T-cell (primary cell): ENCODE measurements at regions not wholly inside any gene's neighbourhood (a gene's known extent, or its start where the extent isn't known, plus 50 kb on each side); places are given as distances from the start of the nearest gene placed in this dataset.

Source experiments
- ATAC-seq, 4 experiments: fragments of 200-7000 bp in 3 of 4; fragments of 150-1000 bp in 1 of 4; cut with Tn5 transposase; replicated peaks in 1 of 4; 1 replicate in 3 of 4; 2 replicates in 1 of 4; pipeline ENCODE4 v1.10.0; 2021; ENCODE audit warnings: moderate library complexity in 3 of 4, mild to moderate bottlenecking in 2 of 4, moderate number of reproducible peaks in 1 of 4
- CTCF ChIA-PET, 2 donors: fragments of 300-600 bp; sonication (Branson Sonifier 250); formaldehyde crosslinking; loops; one replicate each; lab custom pipeline; 2022; ENCODE audit warnings: antibody characterized with exemption in 2 of 2; lab: Charles Lee
- POLR2A ChIA-PET, 2 donors: fragments of 300-600 bp; sonication (Branson Sonifier 250); formaldehyde crosslinking; loops; one replicate each; lab custom pipeline; 2022; ENCODE audit warnings: antibody characterized with exemption in 2 of 2; lab: Charles Lee
- DNase-seq, 35 experiments: peaks; one replicate each; pipeline versions ENCODE4 v3.0.0 to v3.0.0-alpha.2; 2013 to 2023
- H3K27ac ChIP-seq: one replicate; pipeline ENCODE4 v1.5.1; 2013; ENCODE audit warnings: low read length
- H3K27me3 ChIP-seq, 2 experiments: replicated peaks in 1 of 2; 1 replicate in 1 of 2; 2 replicates in 1 of 2; pipeline versions ENCODE4 v1.6.1 to v1.7.0; 2013; ENCODE audit warnings: low read length in 1 of 2, mixed read lengths in 1 of 2; ENCODE audit not compliant: control insufficient read depth in 2 of 2, insufficient read depth in 2 of 2; ENCODE audit errors: extremely low read depth in 1 of 2
- H3K36me3 ChIP-seq, 2 donors: 1 replicate in 1 of 2; 2 replicates in 1 of 2; pipeline versions ENCODE4 v1.6.1 to v1.7.0; 2013; ENCODE audit warnings: low read length in 1 of 2; ENCODE audit not compliant: control insufficient read depth in 2 of 2, insufficient read depth in 1 of 2; ENCODE audit errors: extremely low read depth in 1 of 2
- H3K4me1 ChIP-seq, 2 experiments: 1 replicate in 1 of 2; 2 replicates in 1 of 2; pipeline versions ENCODE4 v1.6.1 to v1.7.0; 2013; ENCODE audit warnings: low read length in 2 of 2, mixed read lengths in 1 of 2; ENCODE audit not compliant: insufficient read depth in 2 of 2, control insufficient read depth in 1 of 2; ENCODE audit errors: extremely low read depth in 1 of 2
- H3K4me3 ChIP-seq, 2 donors: 1 replicate in 1 of 2; 2 replicates in 1 of 2; pipeline versions ENCODE4 v1.5.1 to v1.7.0; 2013; ENCODE audit warnings: mild to moderate bottlenecking in 2 of 2, low read length in 1 of 2, moderate library complexity in 1 of 2; ENCODE audit not compliant: control insufficient read depth in 1 of 2; ENCODE audit errors: extremely low read depth in 1 of 2
- H3K9me3 ChIP-seq: 2 replicates; pipeline ENCODE4 v1.7.0; 2013
- H3K27ac Mint-ChIP-seq, 2 donors: one replicate each; pipeline ENCODE4 v1.8.0; 2020 to 2021; ENCODE audit warnings: mild to moderate bottlenecking in 2 of 2, mixed read lengths in 2 of 2
- H3K27me3 Mint-ChIP-seq, 2 donors: one replicate each; pipeline ENCODE4 v1.8.0; 2021 to 2022; ENCODE audit warnings: mixed read lengths in 2 of 2
- H3K36me3 Mint-ChIP-seq: one replicate; pipeline ENCODE4 v1.8.0; 2021; ENCODE audit warnings: mixed read lengths
- H3K4me1 Mint-ChIP-seq, 3 donors: one replicate each; pipeline ENCODE4 v1.8.0; 2020 to 2022; ENCODE audit warnings: mixed read lengths in 3 of 3, mild to moderate bottlenecking in 1 of 3
- H3K4me3 Mint-ChIP-seq, 3 donors: one replicate each; pipeline ENCODE4 v1.8.0; 2020 to 2022; ENCODE audit warnings: mild to moderate bottlenecking in 3 of 3, mixed read lengths in 3 of 3, moderate library complexity in 3 of 3
- H3K9me3 Mint-ChIP-seq, 3 donors: one replicate each; pipeline ENCODE4 v1.8.0; 2020 to 2022; ENCODE audit warnings: mixed read lengths in 3 of 3
- WGBS: methylation state at CpG from one replicate; pipeline ENCODE4 v1.1.5; 2013; ENCODE audit warnings: missing lambda C conversion rate; ENCODE audit not compliant: insufficient coverage; 5-methylcytosine and 5-hydroxymethylcytosine counted together

DNA sequence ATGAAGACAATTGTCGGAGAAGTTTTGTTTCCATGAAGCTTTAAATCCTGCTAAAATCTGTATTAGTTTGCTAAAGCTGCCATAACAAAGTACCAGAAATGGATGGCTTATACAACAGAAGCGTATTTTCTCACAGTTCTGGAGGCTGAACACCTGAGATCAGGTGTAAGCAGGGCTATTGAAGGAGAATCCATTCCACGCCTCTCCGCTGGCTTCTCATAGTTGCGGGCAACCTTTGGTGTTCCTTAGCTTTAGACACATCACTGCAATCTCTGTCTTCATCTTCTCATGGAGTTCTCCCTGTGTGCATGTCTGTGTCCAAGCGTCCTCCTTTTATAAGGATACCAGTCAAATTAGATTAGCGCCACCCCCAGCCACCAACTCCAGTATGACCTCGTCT is 159.9 kb upstream of the CDYL start:
- H3K9me3 ChIP-seq: no peaks in the 10 kb centered on the region
- no peak overlapping the region for H3K27ac ChIP-seq
- H3K27me3 Mint-ChIP-seq: peaks cover 5 to 11% of the 10 kb centered on the region in 2 donors
- H3K4me3 ChIP-seq: no peak overlapping the region
- H3K27ac Mint-ChIP-seq: no peak overlapping the region
- ChIA-PET CTCF (no interaction called here), POLR2A (no interaction called here)
- DNase-seq: no peak
- H3K36me3 ChIP-seq: no peaks in the 10 kb centered on the region
- ATAC-seq: no peak
- no peaks in the 10 kb centered on the region for H3K9me3 Mint-ChIP-seq
- no peaks in the 10 kb centered on the region for H3K4me1 ChIP-seq
- WGBS: 97% methylated on average over 4 of the region's 8 CpGs
- H3K4me3 Mint-ChIP-seq: no peak overlapping the region
- H3K4me1 Mint-ChIP-seq: peaks cover 0 to 6% (median 0%) of the 10 kb centered on the region in 3 donors
- H3K27me3 ChIP-seq: peaks cover 0 to 3% of the 10 kb centered on the region in 2 experiments
- no peaks in the 10 kb centered on the region for H3K36me3 Mint-ChIP-seq

DNA sequence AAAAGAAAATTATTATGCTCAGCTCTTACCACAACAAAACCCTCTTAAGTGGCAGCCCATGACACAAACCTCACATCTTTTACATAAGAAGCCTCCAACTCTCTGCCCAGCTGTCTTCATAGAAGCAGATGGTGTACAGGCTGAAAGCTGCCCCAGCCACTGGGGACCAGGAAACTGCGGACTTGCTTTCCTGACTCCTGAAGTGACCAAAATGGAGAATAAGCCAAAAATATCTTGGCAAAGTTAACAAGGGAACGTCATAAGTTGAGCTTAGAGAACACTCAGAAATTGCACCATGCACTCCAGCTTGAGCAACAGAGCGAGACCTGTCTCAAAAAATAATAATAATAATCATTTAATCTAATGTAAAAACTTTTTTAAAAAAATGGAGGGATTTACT is 160.3 kb upstream of the CDYL start:
- Mint-ChIP-seq H3K27ac (no peak overlapping the region), H3K4me1 (peaks cover 2 to 7% (median 4%) of the 10 kb centered on the region in 3 donors), H3K27me3 (peaks cover 5 to 11% of the 10 kb centered on the region in 2 donors), H3K9me3 (no peaks in the 10 kb centered on the region), H3K36me3 (no peaks in the 10 kb centered on the region), H3K4me3 (no peak overlapping the region)
- H3K4me3 ChIP-seq: no peak overlapping the region
- ATAC-seq (no peak), DNase-seq (no peak)
- H3K9me3 ChIP-seq: no peaks in the 10 kb centered on the region
- peaks cover 0 to 3% of the 10 kb centered on the region in 2 experiments for H3K27me3 ChIP-seq
- WGBS: 38% methylated on average over 1 of the region's 3 CpGs
- no peaks in the 10 kb centered on the region for H3K36me3 ChIP-seq
- ChIA-PET CTCF (no interaction called here), POLR2A (interaction anchor here in 1 of 2 donors (0.7 kb wide), 1 partner anchor 1611 kb away, joined by 9 read pairs; no protein-coding TSS in a partner anchor)
- H3K4me1 ChIP-seq: peaks cover 0 to under 1% of the 10 kb centered on the region in 2 experiments
- H3K27ac ChIP-seq: no peak overlapping the region

DNA sequence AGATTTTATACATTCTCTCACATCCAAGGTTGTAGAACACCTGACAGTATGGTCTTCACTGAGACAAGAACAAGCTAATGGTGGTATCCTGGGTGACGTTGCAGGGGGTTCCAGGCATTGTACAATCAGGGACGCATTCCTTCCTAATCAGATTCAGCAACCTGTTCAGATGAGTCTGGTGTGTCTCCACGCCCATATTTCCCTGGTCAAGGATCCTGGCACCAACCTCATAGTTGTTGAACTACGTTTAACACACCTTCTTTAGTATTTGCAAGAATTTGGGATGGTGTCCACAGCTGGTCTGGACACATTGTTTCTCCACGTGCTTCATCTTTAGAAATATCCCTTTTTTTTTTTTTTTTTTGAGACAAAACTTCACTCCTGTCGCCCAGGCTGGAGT is 161.0 kb upstream of the CDYL start:
- Mint-ChIP-seq H3K27ac (no peak overlapping the region), H3K4me3 (no peak overlapping the region), H3K36me3 (no peaks in the 10 kb centered on the region), H3K9me3 (no peaks in the 10 kb centered on the region), H3K27me3 (peaks cover 5 to 11% of the 10 kb centered on the region in 2 donors), H3K4me1 (peaks cover 9 to 14% (median 11%) of the 10 kb centered on the region in 3 donors)
- Histone ChIP-seq H3K4me1 (peaks cover 0 to 7% of the 10 kb centered on the region in 2 experiments), H3K27me3 (peaks cover 0 to 3% of the 10 kb centered on the region in 2 experiments), H3K36me3 (no peaks in the 10 kb centered on the region), H3K27ac (no peak overlapping the region), H3K9me3 (no peaks in the 10 kb centered on the region), H3K4me3 (no peak overlapping the region)
- DNase-seq (no peak), ATAC-seq (no peak)
- ChIA-PET CTCF (no interaction called here), POLR2A (interaction anchor here in 1 of 2 donors (0.7 kb wide), 1 partner anchor 1612 kb away, joined by 9 read pairs; no protein-coding TSS in a partner anchor)
- WGBS: 85% methylated on average over 3 of the region's 6 CpGs

DNA sequence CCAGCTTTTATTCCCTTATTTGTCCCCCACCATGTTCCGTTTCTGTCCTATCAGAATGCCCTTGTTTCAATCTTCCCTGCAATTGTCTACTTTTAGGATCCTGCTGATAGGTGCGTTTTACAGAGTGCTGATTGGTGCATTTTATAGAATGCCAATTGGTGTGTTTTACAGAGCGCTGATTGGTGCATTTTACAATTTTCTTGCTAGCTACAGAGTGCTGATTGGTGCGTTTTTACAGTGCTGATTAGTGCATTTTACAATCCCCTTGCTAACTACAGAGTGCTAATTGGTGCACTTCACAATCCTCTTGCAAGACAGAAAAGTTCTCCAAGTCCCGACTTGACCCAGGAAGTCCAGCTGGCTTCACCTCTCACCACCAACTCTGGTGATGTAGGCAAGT is 161.6 kb upstream of the CDYL start:
- DNase-seq (no peak), ATAC-seq (no peak)
- Histone ChIP-seq H3K9me3 (no peaks in the 10 kb centered on the region), H3K27me3 (peaks cover 0 to 3% of the 10 kb centered on the region in 2 experiments), H3K4me3 (no peak overlapping the region), H3K36me3 (no peaks in the 10 kb centered on the region), H3K4me1 (peaks cover 0 to 10% of the 10 kb centered on the region in 2 experiments), H3K27ac (no peak overlapping the region)
- Mint-ChIP-seq H3K27me3 (peaks cover 5 to 11% of the 10 kb centered on the region in 2 donors), H3K27ac (no peak overlapping the region), H3K9me3 (no peaks in the 10 kb centered on the region), H3K36me3 (no peaks in the 10 kb centered on the region), H3K4me1 (peaks cover 11 to 17% (median 13%) of the 10 kb centered on the region in 3 donors), H3K4me3 (no peak overlapping the region)
- 87% methylated on average over 3 of the region's 5 CpGs for whole genome bisulfite sequencing
- CTCF ChIA-PET: no interaction called here
- POLR2A ChIA-PET: no interaction called here

DNA sequence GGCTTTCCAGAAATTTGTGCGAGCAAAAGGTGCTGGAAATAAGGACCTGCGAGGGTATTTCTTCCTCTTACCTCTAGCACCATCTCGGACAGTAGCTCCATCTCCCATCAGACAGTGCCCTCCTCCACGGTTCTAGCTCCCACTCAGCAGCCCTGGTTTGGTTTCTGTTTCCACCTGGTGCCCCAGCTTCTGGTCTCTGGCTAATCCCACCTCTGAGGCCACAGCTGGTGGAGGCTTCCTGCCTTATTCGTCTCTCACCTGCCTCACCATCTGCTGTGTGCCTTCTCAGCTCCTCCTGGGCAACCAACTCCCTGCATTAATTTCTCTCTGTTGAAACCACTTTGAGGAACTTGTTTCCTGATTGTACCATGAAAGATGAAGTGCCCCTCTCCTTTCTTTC is 162.4 kb upstream of the CDYL start:
- Histone ChIP-seq H3K36me3 (no peaks in the 10 kb centered on the region), H3K4me3 (no peak overlapping the region), H3K9me3 (no peaks in the 10 kb centered on the region), H3K27ac (no peak overlapping the region), H3K27me3 (no peaks in the 10 kb centered on the region), H3K4me1 (peaks cover 0 to 12% of the 10 kb centered on the region in 2 experiments)
- no peaks in the 10 kb centered on the region for H3K36me3 Mint-ChIP-seq
- ChIA-PET POLR2A (no interaction called here), CTCF (no interaction called here)
- peaks cover 3 to 8% of the 10 kb centered on the region in 2 donors for H3K27me3 Mint-ChIP-seq
- no peaks in the 10 kb centered on the region for H3K9me3 Mint-ChIP-seq
- peaks cover 11 to 20% (median 13%) of the 10 kb centered on the region in 3 donors for H3K4me1 Mint-ChIP-seq
- WGBS: 66% methylated on average over 5 of the region's 5 CpGs
- DNase-seq (no peak), ATAC-seq (no peak)
- no peak overlapping the region for H3K4me3 Mint-ChIP-seq
- no peak overlapping the region for H3K27ac Mint-ChIP-seq

DNA sequence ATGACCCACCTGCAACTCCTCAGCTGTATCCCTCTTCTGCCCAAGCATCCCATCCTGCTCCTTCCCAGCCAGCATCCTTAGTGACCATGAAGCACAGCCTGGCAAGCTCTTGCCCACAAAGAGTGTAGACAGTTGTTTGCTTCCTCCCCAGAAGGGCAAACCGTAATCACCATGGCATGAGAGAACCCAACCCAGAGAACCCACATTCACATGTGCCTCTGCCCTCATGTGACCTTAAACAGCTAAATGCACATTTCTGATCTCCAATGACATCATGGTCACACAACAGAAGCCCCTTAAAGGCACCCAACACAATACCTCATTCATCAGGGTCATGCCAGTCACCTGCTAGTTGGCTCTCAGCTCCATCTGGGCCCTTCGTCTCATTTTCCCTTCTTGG is 162.8 kb upstream of the CDYL start:
- Mint-ChIP-seq H3K4me3 (no peak overlapping the region), H3K27ac (no peak overlapping the region), H3K9me3 (no peaks in the 10 kb centered on the region), H3K36me3 (no peaks in the 10 kb centered on the region), H3K4me1 (peaks cover 11 to 20% (median 13%) of the 10 kb centered on the region in 3 donors), H3K27me3 (peaks cover 3 to 8% of the 10 kb centered on the region in 2 donors)
- DNase-seq: no peak
- ChIA-PET CTCF (no interaction called here), POLR2A (no interaction called here)
- Histone ChIP-seq H3K4me3 (no peak overlapping the region), H3K4me1 (peaks cover 0 to 16% of the 10 kb centered on the region in 2 experiments), H3K27ac (no peak overlapping the region), H3K36me3 (no peaks in the 10 kb centered on the region), H3K27me3 (no peaks in the 10 kb centered on the region), H3K9me3 (no peaks in the 10 kb centered on the region)
- 67% methylated on average over 2 of the region's 2 CpGs for WGBS
- no peak for ATAC-seq
